SH-SY5Y (cell line): ENCODE measurements at regions not wholly inside any gene's neighbourhood (a gene's known extent, or its start where the extent isn't known, plus 50 kb on each side); places are given as distances from the start of the nearest gene placed in this dataset.

Source experiments
- GATA2 ChIP-seq: IDR thresholded peaks from 2 replicates; pipeline ENCODE4 v1.6.1; 2011; ENCODE audit warnings: mild to moderate bottlenecking, low read depth, low read length
- GATA3 ChIP-seq: IDR thresholded peaks from 2 replicates; pipeline ENCODE4 v1.6.1; 2011; ENCODE audit warnings: low read depth, mild to moderate bottlenecking, low read length, moderate library complexity

- TF ChIP-seq GATA2 (no peak), GATA3 (no peak)
Observed at GRCh38 chr10:35937546-35937945, 295.4 kb upstream of the FZD8 start.
